ENCODE measurements at regions not wholly inside any gene's neighbourhood (a gene's known extent, or its start where the extent isn't known, plus 50 kb on each side); places are given as distances from the start of the nearest gene placed in this dataset.
"Not testable (repeated sequence)": the region's sequence is repeated elsewhere in the genome, so short reads cannot be mapped to it uniquely, and the experiment has no call there.

GRCh38 chr17:68142595-68142994, 105.2 kb upstream of the AMZ2 start:
- no peak for DNase-seq

- no peak for DNase-seq
Measured at GRCh38 chr17:68143425-68143824, 104.4 kb upstream of the AMZ2 start.

GRCh38 chr17:68145088-68145487, 102.8 kb upstream of the AMZ2 start:
- no peak for DNase-seq

- no peak for DNase-seq
Measured at GRCh38 chr17:68148936-68149335, 98.9 kb upstream of the AMZ2 start.

GRCh38 chr17:68152161-68152571, 95.7 kb upstream of the AMZ2 start:
- no peak for DNase-seq

- DNase-seq, result no peak
Measured at GRCh38 chr17:68155692-68156091, 92.2 kb upstream of the AMZ2 start.

- DNase-seq, result no peak
Measured at GRCh38 chr17:68161644-68162428, 86.0 kb upstream of the AMZ2 start.

GRCh38 chr17:68168273-68169164, 79.3 kb upstream of the AMZ2 start:
- DNase-seq, result not testable (repeated sequence)

- DNase-seq, result not testable (repeated sequence)
Measured at GRCh38 chr17:68169165-68169821, 78.5 kb upstream of the AMZ2 start.

- DNase-seq, result no peak
Measured at GRCh38 chr17:68169840-68170239, 78.0 kb upstream of the AMZ2 start.

GRCh38 chr17:68170246-68170645, 77.6 kb upstream of the AMZ2 start:
- no peak for DNase-seq

- peak; percentile 61 for DNase-seq
Measured at GRCh38 chr17:68172461-68172954, 75.3 kb upstream of the AMZ2 start.

GRCh38 chr17:68175416-68175815, 72.4 kb upstream of the AMZ2 start:
- no peak for DNase-seq

GRCh38 chr17:68175905-68176304, 71.9 kb upstream of the AMZ2 start:
- DNase-seq, result no peak

GRCh38 chr17:68176718-68177117, 71.1 kb upstream of the AMZ2 start:
- peak; percentile 11 for DNase-seq

GRCh38 chr17:68178831-68179230, 69.0 kb upstream of the AMZ2 start:
- DNase-seq, result no peak

- DNase-seq, result no peak
Measured at GRCh38 chr17:68179236-68179925, 68.5 kb upstream of the AMZ2 start.

- no peak for DNase-seq
Measured at GRCh38 chr17:68179926-68180285, 67.9 kb upstream of the AMZ2 start.

GRCh38 chr17:68182011-68182306, 65.9 kb upstream of the AMZ2 start:
- no peak for DNase-seq

GRCh38 chr17:68182940-68183551, 64.8 kb upstream of the AMZ2 start:
- no peak for DNase-seq

GRCh38 chr17:68184141-68184571, 63.7 kb upstream of the AMZ2 start:
- no peak for DNase-seq

- DNase-seq, result no peak
Measured at GRCh38 chr17:68184816-68185436, 62.9 kb upstream of the AMZ2 start.
